K562 (cell line): ENCODE measurements at regions not wholly inside any gene's neighbourhood (a gene's known extent, or its start where the extent isn't known, plus 50 kb on each side); places are given as distances from the start of the nearest gene placed in this dataset.

Experiments
- CBX5 ChIP-seq: IDR thresholded peaks from 2 replicates; pipeline ENCODE4 v1.6.1; 2014; ENCODE audit warnings: low read depth, borderline replicate concordance
- FOSL1 ChIP-seq: fragments of 200-800 bp; sonication (Bioruptor generic); conservative IDR thresholded peaks from 2 replicates; pipeline ENCODE4 v1.6.1; 2016; ENCODE audit warnings: missing genetic modification characterization, missing compliant biosample characterization
- ZNF507 ChIP-seq: conservative IDR thresholded peaks from 2 replicates; pipeline ENCODE4 v1.6.1; 2017; ENCODE audit warnings: missing genetic modification characterization, missing compliant biosample characterization
- TF ChIP-seq, protein P1 (sequence below), 3 experiments: IDR thresholded peaks in 2 of 3; conservative IDR thresholded peaks in 1 of 3; 2 replicates each; pipeline ENCODE4 v1.5.1; 2011 to 2012; ENCODE audit warnings: low read length in 3 of 3, mild to moderate bottlenecking in 3 of 3, control low read depth in 2 of 3, improper control_type of control experiment in 1 of 3, inconsistent platforms in 1 of 3, low read depth in 1 of 3, mixed read lengths in 1 of 3, moderate library complexity in 1 of 3; ENCODE audit not compliant: insufficient read depth in 2 of 3

GRCh38 chr4:13865871-13866669 lies 238.5 kb upstream of the BOD1L1 start:
- no peak for TF ChIP-seq CBX5
- TF ChIP-seq, protein P1, sequence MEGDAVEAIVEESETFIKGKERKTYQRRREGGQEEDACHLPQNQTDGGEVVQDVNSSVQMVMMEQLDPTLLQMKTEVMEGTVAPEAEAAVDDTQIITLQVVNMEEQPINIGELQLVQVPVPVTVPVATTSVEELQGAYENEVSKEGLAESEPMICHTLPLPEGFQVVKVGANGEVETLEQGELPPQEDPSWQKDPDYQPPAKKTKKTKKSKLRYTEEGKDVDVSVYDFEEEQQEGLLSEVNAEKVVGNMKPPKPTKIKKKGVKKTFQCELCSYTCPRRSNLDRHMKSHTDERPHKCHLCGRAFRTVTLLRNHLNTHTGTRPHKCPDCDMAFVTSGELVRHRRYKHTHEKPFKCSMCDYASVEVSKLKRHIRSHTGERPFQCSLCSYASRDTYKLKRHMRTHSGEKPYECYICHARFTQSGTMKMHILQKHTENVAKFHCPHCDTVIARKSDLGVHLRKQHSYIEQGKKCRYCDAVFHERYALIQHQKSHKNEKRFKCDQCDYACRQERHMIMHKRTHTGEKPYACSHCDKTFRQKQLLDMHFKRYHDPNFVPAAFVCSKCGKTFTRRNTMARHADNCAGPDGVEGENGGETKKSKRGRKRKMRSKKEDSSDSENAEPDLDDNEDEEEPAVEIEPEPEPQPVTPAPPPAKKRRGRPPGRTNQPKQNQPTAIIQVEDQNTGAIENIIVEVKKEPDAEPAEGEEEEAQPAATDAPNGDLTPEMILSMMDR (IDR thresholded peaks at IDR 0.05 in 2 of 3, conservative IDR thresholded peaks at IDR 0.05 in 1 of 3; ENCODE audit: insufficient read depth in 2 of 3, low read depth in 1 of 3, low read length in 3 of 3) = no peak
- no peak for TF ChIP-seq FOSL1 (tag)
- no peak for TF ChIP-seq ZNF507 (tag)
